GM10266 (cell line): ENCODE measurements at regions not wholly inside any gene's neighbourhood (a gene's known extent, or its start where the extent isn't known, plus 50 kb on each side); places are given as distances from the start of the nearest gene placed in this dataset.

Source experiments
- DNase-seq: peaks from one replicate; pipeline ENCODE4 v3.0.0; 2012; ENCODE audit errors: extremely low spot score
- TF ChIP-seq, protein P1 (sequence below): IDR thresholded peaks from 2 replicates; pipeline ENCODE4 v1.5.1; 2012; ENCODE audit warnings: mild to moderate bottlenecking, low read depth; ENCODE audit not compliant: control insufficient read depth, insufficient read depth; ENCODE audit errors: missing control alignments

DNA sequence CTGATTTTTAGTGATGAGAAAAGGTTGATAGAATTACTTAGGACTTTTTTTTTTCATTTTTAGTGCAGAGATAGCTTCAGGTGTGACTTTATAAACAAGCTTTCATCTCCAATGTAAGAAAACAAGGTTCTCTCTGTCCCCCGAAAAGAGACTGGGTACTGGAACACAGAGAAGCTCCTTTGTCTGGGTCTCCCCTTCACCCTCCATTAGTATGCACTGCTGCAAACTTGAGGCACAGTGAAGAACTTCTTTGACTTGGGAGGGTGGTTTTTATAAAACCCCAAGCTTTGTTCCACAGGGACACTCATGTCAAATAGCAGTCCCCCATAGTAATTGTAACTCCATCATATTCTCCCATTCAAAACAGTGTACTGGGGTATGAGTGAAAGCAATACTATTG lies 93.5 kb upstream of the SOX2 start:
- TF ChIP-seq, protein P1, sequence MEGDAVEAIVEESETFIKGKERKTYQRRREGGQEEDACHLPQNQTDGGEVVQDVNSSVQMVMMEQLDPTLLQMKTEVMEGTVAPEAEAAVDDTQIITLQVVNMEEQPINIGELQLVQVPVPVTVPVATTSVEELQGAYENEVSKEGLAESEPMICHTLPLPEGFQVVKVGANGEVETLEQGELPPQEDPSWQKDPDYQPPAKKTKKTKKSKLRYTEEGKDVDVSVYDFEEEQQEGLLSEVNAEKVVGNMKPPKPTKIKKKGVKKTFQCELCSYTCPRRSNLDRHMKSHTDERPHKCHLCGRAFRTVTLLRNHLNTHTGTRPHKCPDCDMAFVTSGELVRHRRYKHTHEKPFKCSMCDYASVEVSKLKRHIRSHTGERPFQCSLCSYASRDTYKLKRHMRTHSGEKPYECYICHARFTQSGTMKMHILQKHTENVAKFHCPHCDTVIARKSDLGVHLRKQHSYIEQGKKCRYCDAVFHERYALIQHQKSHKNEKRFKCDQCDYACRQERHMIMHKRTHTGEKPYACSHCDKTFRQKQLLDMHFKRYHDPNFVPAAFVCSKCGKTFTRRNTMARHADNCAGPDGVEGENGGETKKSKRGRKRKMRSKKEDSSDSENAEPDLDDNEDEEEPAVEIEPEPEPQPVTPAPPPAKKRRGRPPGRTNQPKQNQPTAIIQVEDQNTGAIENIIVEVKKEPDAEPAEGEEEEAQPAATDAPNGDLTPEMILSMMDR: no peak
- no peak for DNase-seq

DNA sequence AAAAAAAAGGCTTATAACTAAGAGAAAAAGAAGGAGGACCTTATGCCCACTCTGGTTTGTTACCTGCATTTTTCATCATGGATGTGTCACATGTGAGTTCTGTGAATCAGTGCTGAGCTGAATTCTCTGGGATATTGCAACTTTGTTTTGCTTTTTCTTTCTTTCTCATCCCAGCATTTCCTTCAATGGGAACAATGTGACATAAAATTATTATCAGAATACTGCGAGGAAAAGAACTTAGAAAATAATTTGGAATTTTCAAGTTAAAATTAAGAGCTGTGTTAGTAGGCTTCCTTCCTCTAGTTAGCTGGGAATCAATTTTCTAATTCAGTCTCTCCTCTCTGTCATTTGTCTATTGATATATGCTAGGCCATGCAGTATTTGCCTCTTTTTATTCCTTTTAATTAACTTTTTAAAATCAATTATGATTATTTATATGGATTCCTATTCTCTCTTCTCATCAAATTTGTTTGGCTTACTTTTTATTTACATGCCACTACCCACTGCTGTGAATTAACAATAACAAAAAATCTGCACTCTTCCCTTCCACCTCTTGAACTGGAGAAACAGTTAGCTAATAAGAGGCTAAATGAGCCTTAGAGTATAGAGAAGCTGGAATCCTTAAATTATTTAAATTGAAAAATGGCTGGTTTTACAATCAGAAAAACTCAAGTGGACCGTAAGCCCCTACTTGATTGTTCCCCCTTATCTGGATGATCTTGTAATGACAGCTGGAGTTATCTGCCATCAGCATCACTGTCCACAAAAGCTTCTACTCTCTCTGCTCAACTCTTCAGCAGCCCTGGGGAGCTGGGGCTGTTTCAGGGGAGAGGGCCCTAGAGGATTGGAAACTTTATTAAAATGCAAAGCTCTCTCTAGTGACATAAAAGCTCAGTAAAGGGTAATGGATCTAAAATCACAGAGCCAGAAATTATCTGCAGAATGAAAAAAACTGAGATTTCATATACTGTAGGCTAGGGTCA lies 95.3 kb upstream of the SOX2 start:
- TF ChIP-seq, protein P1: no peak
- no peak for DNase-seq

DNA sequence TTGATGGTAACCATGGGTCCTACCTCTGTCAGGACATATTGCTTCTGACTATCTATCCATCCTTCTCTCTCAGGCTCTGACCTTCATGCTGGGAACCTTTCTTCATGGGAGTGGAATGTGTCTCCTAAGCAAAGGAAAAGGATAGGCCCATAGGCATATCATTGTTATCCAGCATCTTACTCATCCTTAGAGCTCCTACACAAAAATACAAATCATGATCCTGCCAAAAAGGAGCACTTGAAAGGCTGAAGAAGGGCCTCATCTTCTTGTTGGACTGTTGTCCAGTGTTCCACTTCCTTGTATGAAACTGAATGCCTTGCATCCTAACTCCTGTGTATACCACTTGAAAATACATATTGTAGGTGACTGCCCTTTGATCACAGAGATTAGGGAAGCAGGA lies 96.1 kb upstream of the SOX2 start:
- TF ChIP-seq, protein P1: no peak
- no peak for DNase-seq

DNA sequence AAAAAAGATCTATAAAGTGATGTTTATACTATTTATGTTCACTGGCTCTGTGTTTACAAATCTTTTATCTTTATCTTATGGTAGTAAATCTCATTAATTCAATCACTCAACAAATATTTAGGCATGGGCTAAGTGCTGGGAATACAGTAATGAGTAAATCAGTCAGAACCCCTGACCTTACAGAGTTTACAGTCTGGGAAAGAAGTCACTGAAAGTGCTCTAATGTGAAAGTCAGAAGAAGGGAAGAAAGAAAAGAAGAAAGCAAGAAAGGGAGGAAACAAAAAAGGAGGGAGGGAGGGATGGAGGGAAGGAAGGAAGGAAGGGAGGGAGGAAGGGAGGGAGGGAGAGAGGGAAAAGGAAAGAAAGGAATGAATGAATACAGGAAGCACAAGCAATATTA lies 96.8 kb upstream of the SOX2 start:
- TF ChIP-seq, protein P1: no peak
- no peak for DNase-seq

DNA sequence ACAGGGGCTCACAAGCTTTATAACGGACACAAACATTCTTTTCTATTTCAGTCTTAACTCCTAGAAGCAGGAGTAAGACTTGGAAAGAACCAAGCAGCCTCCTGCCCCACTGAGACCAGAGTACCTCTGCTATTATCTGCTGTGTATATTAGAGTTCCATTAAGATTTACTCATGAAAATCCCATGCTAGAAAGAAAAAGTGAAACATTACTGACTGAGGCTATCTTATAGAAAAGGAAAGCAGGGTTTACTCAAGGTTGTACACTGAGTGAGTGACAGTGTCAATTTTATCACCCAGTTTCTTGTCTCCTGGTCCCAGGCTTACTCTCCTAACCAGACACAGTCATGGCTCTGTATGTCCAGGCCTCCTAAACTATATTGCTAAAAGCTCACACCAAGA lies 97.9 kb upstream of the SOX2 start:
- no peak for DNase-seq
- TF ChIP-seq, protein P1: no peak

DNA sequence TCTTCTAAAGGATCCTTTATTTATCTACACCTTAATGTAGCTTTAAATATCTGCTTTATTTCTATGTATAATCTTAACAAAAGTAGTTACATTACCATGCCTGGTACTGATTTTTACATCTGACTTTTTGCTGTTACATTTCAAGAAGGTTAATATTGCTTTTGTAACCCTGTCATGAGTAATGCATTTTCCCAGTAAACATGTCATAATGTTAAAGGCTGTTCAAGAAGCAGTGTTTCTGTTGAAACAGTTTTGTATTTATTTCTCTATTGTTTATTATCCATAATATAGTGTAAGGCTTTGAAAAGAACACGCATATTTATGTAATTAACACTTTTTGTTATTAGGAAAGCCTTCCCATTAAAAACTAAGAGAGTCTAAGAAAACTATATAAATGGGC lies 98.5 kb upstream of the SOX2 start:
- no peak for DNase-seq
- TF ChIP-seq, protein P1: no peak

DNA sequence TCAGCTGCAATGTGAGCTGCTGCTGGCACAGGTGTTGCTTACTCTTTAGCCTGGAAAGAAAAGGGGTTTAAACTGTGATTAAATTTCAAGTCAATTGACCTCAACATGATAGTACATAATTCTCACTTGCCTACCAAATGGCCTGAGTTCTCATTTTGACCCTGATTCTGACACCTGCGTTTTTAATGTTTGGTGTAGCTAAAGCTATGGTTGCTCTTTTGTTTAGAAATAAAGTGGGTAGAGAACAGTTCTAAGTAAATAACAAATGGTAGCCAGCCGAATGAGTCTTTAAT lies 100.8 kb upstream of the SOX2 start:
- TF ChIP-seq, protein P1: no peak
- DNase-seq: no peak
